Inflammatory macrophage treated with lipopolysaccharide for 1 hour (primary cell): ENCODE measurements at regions not wholly inside any gene's neighbourhood (a gene's known extent, or its start where the extent isn't known, plus 50 kb on each side); places are given as distances from the start of the nearest gene placed in this dataset.
"Not testable (repeated sequence)": the region's sequence is repeated elsewhere in the genome, so short reads cannot be mapped to it uniquely, and the experiment has no call there.

ENCODE experiments used
- DNase-seq, 2 donors: peaks; one replicate each; pipeline ENCODE4 v3.0.0-alpha.2; 2020 to 2022

GRCh38 chr2:20130821-20131645 is 79.6 kb upstream of the LAPTM4A start:
- no peak for DNase-seq

GRCh38 chr2:20130160-20130560 is 78.7 kb upstream of the LAPTM4A start:
- no peak for DNase-seq

GRCh38 chr2:20129331-20130159 is 78.1 kb upstream of the LAPTM4A start:
- no peak for DNase-seq

GRCh38 chr2:20128506-20129330 is 77.3 kb upstream of the LAPTM4A start:
- DNase-seq = no peak

- DNase-seq = no peak
These were observed 75.0 kb upstream of the LAPTM4A start for GRCh38 chr2:20126469-20126868.

GRCh38 chr2:20126040-20126439 is 74.6 kb upstream of the LAPTM4A start:
- DNase-seq = no peak

GRCh38 chr2:20125616-20126015 is 74.2 kb upstream of the LAPTM4A start:
- DNase-seq = no peak

GRCh38 chr2:20125164-20125563 is 73.7 kb upstream of the LAPTM4A start:
- no peak for DNase-seq

GRCh38 chr2:20123871-20124594 is 72.6 kb upstream of the LAPTM4A start:
- DNase-seq = no peak

- DNase-seq = no peak
These were observed 71.4 kb upstream of the LAPTM4A start for GRCh38 chr2:20122864-20123263.

GRCh38 chr2:20120569-20121416 is 69.4 kb upstream of the LAPTM4A start:
- DNase-seq = no peak

GRCh38 chr2:20118051-20118450 is 66.6 kb upstream of the LAPTM4A start:
- DNase-seq = no peak

- no peak for DNase-seq
These were observed 64.5 kb upstream of the LAPTM4A start for GRCh38 chr2:20115902-20116301.

- no peak for DNase-seq
These were observed 63.9 kb upstream of the LAPTM4A start for GRCh38 chr2:20115374-20115773.

- DNase-seq = no peak
These were observed 62.8 kb upstream of the LAPTM4A start for GRCh38 chr2:20113986-20114938.

- no peak for DNase-seq
These were observed 61.8 kb upstream of the LAPTM4A start for GRCh38 chr2:20113004-20113796.

GRCh38 chr2:20112361-20112760 is 60.9 kb upstream of the LAPTM4A start:
- DNase-seq = not testable (repeated sequence)

- no peak for DNase-seq
These were observed 60.1 kb upstream of the LAPTM4A start for GRCh38 chr2:20111311-20112131.
